ENCODE measurements at regions not wholly inside any gene's neighbourhood (a gene's known extent, or its start where the extent isn't known, plus 50 kb on each side); places are given as distances from the start of the nearest gene placed in this dataset.
"Not testable (repeated sequence)": the region's sequence is repeated elsewhere in the genome, so short reads cannot be mapped to it uniquely, and the experiment has no call there.

GRCh38 chr3:169006398-169006797, 657.1 kb downstream of the MECOM start:
- H3K27ac Mint-ChIP-seq; H3K36me3 Mint-ChIP-seq (ENCODE audit: low read depth); DNase-seq (ENCODE audit: low spot score); H3K9me3 Mint-ChIP-seq; H3K4me3 ChIP-seq; H3K27me3 ChIP-seq (ENCODE audit: insufficient read depth); ATAC-seq; H3K27ac ChIP-seq (ENCODE audit: low read depth); H4K20me1 ChIP-seq (replicated peaks; ENCODE audit: insufficient read depth); H3K4me3 Mint-ChIP-seq; H3K27me3 Mint-ChIP-seq (ENCODE audit: insufficient read depth, low read depth, poor library complexity); H3K4me2 ChIP-seq; H3K79me2 ChIP-seq (replicated peaks; ENCODE audit: insufficient read depth); H3K36me3 ChIP-seq (ENCODE audit: insufficient read depth); H3K9me2 ChIP-seq (ENCODE audit: insufficient read depth); H2AFZ ChIP-seq; H3F3A ChIP-seq (replicated peaks; ENCODE audit: low read depth): not testable (repeated sequence)
- H3K4me1 ChIP-seq (ENCODE audit: insufficient read depth) = peaks cover 54% of the 10 kb centered on the region
- peaks cover 54% of the 10 kb centered on the region for H3K4me1 Mint-ChIP-seq

GRCh38 chr3:169002689-169003088, 660.8 kb downstream of the MECOM start:
- peak overlapping the region; percentile 46 for H3K4me2 ChIP-seq
- TF ChIP-seq ZNF462 (CRISPR knock-in tag; IDR thresholded peaks at IDR 0.05) (0 out of 2 replicates have a peak, but pooled peaks have one; percentile 34), ETS1 (IDR thresholded peaks at IDR 0.05) (no peak), ZNF331 (CRISPR knock-in tag; IDR thresholded peaks at IDR 0.05; ENCODE audit: low read depth) (no peak), JUNB (IDR thresholded peaks at IDR 0.05; ENCODE audit: unreplicated experiment) (no peak), ZNF114 (CRISPR knock-in tag; IDR thresholded peaks at IDR 0.05) (no peak), CREB1 (CRISPR knock-in tag; IDR thresholded peaks at IDR 0.05; ENCODE audit: low read depth) (no peak), EZH2phosphoT487 (IDR thresholded peaks at IDR 0.05; ENCODE audit: unreplicated experiment) (no peak), STAT1 (IDR thresholded peaks at IDR 0.05; ENCODE audit: unreplicated experiment) (no peak), NANOG (IDR thresholded peaks at IDR 0.05; ENCODE audit: borderline replicate concordance) (peak; percentile 84), REST (IDR thresholded peaks at IDR 0.05; ENCODE audit: unreplicated experiment) (no peak), EZH2 (IDR thresholded peaks at IDR 0.05; ENCODE audit: low read depth, unreplicated experiment) (no peak)

More at GRCh38 chr3:169002689-169003088, 660.8 kb downstream of the MECOM start:
- peaks cover 53% of the 10 kb centered on the region for H3K4me1 Mint-ChIP-seq
- peak overlapping the region; percentile 44 for H3K4me3 Mint-ChIP-seq
- H3K9me3 Mint-ChIP-seq = peaks cover 3% of the 10 kb centered on the region; the same call in 2 of the 3 replicates
- Histone ChIP-seq H3K4me1 (ENCODE audit: insufficient read depth) (peaks cover 50% of the 10 kb centered on the region), H4K20me1 (replicated peaks; ENCODE audit: insufficient read depth) (no peaks in the 10 kb centered on the region), H3K36me3 (ENCODE audit: insufficient read depth) (no peaks in the 10 kb centered on the region), H3K27me3 (ENCODE audit: insufficient read depth) (no peaks in the 10 kb centered on the region), H3K9me2 (ENCODE audit: insufficient read depth) (no peaks in the 10 kb centered on the region), H2AFZ (no peak overlapping the region), H3K27ac (ENCODE audit: low read depth) (no peak overlapping the region), H3K4me3 (no peak overlapping the region), H3F3A (replicated peaks; ENCODE audit: low read depth) (no peaks in the 10 kb centered on the region), H3K79me2 (replicated peaks; ENCODE audit: insufficient read depth) (no peaks in the 10 kb centered on the region)
- no peaks in the 10 kb centered on the region for H3K27me3 Mint-ChIP-seq (ENCODE audit: insufficient read depth, low read depth, poor library complexity)
- ATAC-seq = peak; percentile 82
- H3K27ac Mint-ChIP-seq = peak overlapping the region; percentile 61; the same call in 1 of the 2 replicates
- DNase-seq (ENCODE audit: low spot score) = no peak
- H3K36me3 Mint-ChIP-seq (ENCODE audit: low read depth) = 0 out of 3 replicates have a peak, but pooled peaks cover 3% of the 10 kb centered on the region

Data from GM23338 (cell line).